SK-N-MC (cell line): ENCODE measurements at regions not wholly inside any gene's neighbourhood (a gene's known extent, or its start where the extent isn't known, plus 50 kb on each side); places are given as distances from the start of the nearest gene placed in this dataset.
"Not testable (repeated sequence)": the region's sequence is repeated elsewhere in the genome, so short reads cannot be mapped to it uniquely, and the experiment has no call there.

Source experiments
- EZH2 ChIP-seq: fragments of 200-600 bp; sonication (generic); IDR thresholded peaks from one replicate; pipeline ENCODE4 v1.6.1; 2017; ENCODE audit warnings: antibody characterized with exemption
- FOXP2 ChIP-seq: optimal IDR thresholded peaks from 2 replicates; pipeline ENCODE3; 2011; ENCODE audit warnings: mild to moderate bottlenecking, moderate library complexity; ENCODE audit not compliant: insufficient read depth; ENCODE audit errors: extremely low read length, control extremely low read depth
- POLR2AphosphoS5 ChIP-seq: IDR thresholded peaks from 2 replicates; pipeline ENCODE4 v1.6.1; 2012; ENCODE audit warnings: mild to moderate bottlenecking, low read depth, low read length, borderline replicate concordance

GRCh38 chr5:82437565-82437964 lies 159.4 kb upstream of the RPS23 start:
- not testable (repeated sequence) for TF ChIP-seq POLR2AphosphoS5, EZH2, FOXP2
